ENCODE measurements at regions not wholly inside any gene's neighbourhood (a gene's known extent, or its start where the extent isn't known, plus 50 kb on each side); places are given as distances from the start of the nearest gene placed in this dataset.
A peak's percentile ranks its signal among the peaks of the same experiment; 100 is the strongest.

DNA sequence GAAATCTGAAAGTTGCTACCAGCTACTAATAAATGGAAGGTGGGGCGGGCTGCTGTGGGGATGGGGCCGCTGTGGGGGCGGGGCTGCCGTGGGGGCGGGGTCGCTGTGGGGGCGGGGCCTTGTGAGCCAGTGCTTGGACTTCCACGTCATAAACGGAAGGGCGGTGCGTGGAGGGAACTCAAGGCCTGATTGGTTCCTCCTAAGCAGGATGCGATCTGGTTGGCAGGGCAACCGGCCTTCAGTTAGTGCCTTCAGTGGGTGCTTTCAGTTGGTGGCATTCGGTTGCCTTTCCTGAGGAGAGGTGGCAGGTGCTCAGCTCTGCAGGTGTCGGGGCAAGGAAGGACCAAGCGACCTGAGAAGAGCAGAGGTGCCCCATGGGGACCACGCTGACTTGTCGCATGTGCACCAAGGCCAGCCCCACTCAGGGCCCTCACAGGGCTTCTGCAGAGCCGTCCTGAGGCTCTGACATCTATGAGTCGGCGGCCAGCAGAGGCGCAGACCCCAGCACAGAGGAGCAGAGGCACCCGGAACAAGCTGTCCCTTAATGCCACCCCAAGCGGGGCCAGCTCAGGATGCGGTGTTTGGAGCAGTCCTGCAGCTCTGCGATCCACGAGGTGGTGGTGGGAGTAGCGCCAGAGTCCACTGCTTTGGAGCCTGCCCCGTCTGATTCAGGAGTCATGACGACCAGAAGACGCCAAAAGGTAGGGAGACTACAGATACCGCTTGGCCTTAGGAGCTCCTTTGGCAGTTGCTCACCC lies 54.4 kb upstream of the PDSS1 start:
- Histone ChIP-seq H3K4me1 (no peaks in the 10 kb centered on the region), H3K36me3 (no peaks in the 10 kb centered on the region), H3K27ac (no peak overlapping the region), H3K9me3 (no peaks in the 10 kb centered on the region), H3K27me3 (no peaks in the 10 kb centered on the region), H3K4me3 (no peak overlapping the region)
- TF ChIP-seq, protein P1, sequence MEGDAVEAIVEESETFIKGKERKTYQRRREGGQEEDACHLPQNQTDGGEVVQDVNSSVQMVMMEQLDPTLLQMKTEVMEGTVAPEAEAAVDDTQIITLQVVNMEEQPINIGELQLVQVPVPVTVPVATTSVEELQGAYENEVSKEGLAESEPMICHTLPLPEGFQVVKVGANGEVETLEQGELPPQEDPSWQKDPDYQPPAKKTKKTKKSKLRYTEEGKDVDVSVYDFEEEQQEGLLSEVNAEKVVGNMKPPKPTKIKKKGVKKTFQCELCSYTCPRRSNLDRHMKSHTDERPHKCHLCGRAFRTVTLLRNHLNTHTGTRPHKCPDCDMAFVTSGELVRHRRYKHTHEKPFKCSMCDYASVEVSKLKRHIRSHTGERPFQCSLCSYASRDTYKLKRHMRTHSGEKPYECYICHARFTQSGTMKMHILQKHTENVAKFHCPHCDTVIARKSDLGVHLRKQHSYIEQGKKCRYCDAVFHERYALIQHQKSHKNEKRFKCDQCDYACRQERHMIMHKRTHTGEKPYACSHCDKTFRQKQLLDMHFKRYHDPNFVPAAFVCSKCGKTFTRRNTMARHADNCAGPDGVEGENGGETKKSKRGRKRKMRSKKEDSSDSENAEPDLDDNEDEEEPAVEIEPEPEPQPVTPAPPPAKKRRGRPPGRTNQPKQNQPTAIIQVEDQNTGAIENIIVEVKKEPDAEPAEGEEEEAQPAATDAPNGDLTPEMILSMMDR (IDR thresholded peaks at IDR 0.05): no peak
- TF ChIP-seq POLR2A (IDR thresholded peaks at IDR 0.05): no peak
- DNase-seq: no peak

DNA sequence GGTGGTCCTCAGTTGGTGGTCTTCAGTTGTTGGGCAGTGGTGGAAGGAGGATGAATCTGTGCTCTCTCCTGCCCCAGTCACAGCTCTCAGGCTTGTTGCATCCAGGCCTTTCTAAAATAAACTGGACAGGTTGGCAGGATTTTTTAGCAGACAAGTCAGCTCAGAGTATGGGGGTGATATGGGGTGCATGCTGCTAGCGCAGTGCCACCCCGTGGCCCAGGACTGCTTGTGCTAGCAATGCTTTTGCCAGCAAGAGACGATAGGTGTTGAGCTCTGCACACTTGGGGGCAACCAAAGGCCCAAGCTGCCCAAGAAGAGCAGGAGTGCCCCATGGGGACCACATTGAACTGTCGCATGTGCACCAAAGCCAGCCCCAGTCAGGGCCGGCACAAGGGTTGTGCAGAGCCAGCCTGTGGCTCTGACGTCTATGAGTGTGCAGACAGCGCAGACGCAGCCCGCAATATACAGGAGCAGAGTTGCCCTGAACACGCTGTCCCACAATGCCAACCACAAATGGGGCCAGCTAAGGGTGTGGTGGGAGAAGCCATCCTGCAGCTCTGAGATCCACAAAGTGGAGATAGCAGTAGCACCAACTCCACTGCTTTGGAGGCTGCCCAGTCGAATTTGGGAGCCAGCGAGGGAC lies 49.8 kb upstream of the PDSS1 start:
- Histone ChIP-seq H3K9me3 (no peaks in the 10 kb centered on the region), H3K27ac (no peak overlapping the region), H3K4me1 (no peaks in the 10 kb centered on the region), H3K4me3 (no peak overlapping the region), H3K36me3 (no peaks in the 10 kb centered on the region), H3K27me3 (no peaks in the 10 kb centered on the region)
- DNase-seq: no peak
- TF ChIP-seq, protein P1 (IDR thresholded peaks at IDR 0.05): peak in 2 of 6 experiments; percentile 16 to 53
- TF ChIP-seq POLR2A (IDR thresholded peaks at IDR 0.05): no peak

Data from Peyer's patch (tissue), 4 donors.